ENCODE measurements at regions not wholly inside any gene's neighbourhood (a gene's known extent, or its start where the extent isn't known, plus 50 kb on each side); places are given as distances from the start of the nearest gene placed in this dataset.

DNA sequence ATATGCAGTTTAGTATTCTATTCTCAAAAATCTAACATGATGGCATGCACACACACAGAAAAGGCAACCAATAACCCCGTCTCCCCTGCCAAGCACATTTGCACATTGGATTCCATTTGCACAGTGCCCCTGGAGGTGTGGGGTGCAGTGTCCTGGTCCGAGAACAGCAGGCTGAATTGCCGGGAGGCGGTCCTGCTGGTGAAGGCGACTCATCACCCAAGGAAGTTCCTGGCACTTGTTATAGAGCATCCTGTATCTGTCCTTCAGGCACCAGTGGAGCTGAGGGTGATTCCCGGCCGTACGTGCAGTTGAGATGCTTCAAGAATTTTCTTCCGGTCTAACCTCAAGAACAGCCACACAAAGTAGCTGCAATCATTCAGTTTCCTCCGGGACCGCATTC lies 73.0 kb upstream of the RAB12 start:
- no peak for DNase-seq (ENCODE audit: low read depth)

DNA sequence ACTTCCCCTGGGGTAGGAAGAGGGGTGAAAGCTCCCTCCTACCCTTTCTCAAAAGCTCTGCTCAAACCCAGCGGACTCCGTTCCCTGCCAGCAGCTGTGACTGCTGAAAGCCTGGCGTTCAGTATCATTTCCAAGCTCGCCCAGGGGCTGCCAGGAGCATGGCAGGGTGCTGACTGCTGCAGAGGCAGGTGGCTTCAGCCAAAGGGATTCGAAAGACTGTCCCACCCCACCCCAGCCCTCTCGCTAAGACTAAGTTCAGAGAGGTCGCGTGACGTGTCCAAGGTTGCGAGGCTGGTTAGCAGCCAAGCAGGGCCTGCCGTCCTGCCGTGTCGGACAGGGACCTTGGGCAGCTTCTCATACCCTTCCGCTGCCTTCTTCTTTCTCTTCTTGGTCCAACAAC lies 72.3 kb upstream of the RAB12 start:
- DNase-seq (ENCODE audit: low read depth) = no peak

GRCh38 chr18:8537400-8537799 lies 71.8 kb upstream of the RAB12 start:
- no peak for DNase-seq (ENCODE audit: low read depth)

GRCh38 chr18:8538935-8539334 lies 70.3 kb upstream of the RAB12 start:
- DNase-seq (ENCODE audit: low read depth) = no peak

DNA sequence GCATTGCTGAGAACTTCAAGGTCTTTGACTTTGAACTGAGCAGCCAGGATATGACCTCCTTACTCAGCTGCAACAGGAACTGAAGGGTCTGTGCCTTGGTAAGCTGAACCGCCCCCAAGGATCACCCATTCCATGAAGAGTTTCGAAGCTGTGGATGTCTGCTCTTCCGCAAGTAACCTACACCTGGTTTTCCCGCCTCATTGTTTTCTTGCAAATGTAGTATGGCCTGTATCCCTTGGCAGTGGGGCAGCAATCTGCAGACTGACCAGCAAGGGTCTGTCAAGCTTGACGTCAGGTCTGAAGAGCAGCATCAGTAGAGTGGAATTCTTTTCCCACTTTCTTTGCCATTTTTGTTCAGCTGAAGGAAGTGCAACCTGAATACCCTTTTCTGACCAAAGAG lies 62.6 kb upstream of the RAB12 start:
- DNase-seq (ENCODE audit: low read depth) = no peak

- DNase-seq (ENCODE audit: low read depth) = peak; percentile 84
Measured at GRCh38 chr18:8548186-8548585, 61.1 kb upstream of the RAB12 start.

DNA sequence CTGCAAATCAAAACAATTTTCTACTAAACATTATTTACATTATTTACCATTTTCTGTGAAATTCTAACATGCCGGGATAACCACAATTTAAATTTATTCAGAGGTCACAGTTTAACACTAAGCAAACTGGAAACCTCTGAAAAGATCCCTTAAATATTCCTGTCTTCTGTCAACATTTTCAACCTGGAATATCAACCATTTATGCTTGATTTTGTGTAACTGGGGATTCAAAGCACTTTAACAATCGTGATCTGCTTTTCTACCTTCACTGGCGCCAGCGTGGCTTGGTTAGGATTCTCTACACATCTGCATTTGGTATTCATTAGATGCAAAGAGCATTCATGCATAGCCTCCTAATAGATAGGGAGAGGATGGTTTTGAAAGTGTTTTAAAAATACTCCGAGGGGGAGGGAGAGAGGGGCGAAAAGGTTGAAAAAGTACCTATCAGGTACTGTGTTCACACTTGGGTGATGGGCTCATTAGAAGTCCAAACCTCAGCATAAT lies 59.9 kb upstream of the RAB12 start:
- DNase-seq (ENCODE audit: low read depth) = no peak

GRCh38 chr18:8552151-8552550 lies 57.1 kb upstream of the RAB12 start:
- no peak for DNase-seq (ENCODE audit: low read depth)

GRCh38 chr18:8554354-8554753 lies 54.9 kb upstream of the RAB12 start:
- no peak for DNase-seq (ENCODE audit: low read depth)

DNA sequence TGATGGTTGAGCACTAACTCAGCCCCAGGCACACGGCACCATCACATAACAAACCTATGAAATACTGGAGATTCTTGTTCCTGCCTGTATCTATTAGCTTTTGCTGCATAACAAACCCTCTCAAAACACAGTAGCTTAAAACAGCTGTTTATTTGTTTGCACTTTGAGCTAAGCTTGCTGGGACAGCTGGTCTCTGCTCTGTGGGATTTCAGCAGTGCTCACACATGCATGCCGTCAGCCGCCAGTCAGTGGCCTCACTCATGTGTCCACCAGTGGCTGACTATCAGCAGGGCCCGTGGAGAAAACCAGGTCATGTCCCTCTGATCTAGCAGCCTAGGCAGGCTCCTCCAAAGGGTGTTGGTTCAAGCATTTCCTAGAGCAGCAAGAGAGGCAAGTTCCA lies 52.8 kb upstream of the RAB12 start:
- no peak for DNase-seq (ENCODE audit: low read depth)

Data from non-pigmented ciliary epithelial cell (primary cell).